ENCODE measurements at regions not wholly inside any gene's neighbourhood (a gene's known extent, or its start where the extent isn't known, plus 50 kb on each side); places are given as distances from the start of the nearest gene placed in this dataset.

DNA sequence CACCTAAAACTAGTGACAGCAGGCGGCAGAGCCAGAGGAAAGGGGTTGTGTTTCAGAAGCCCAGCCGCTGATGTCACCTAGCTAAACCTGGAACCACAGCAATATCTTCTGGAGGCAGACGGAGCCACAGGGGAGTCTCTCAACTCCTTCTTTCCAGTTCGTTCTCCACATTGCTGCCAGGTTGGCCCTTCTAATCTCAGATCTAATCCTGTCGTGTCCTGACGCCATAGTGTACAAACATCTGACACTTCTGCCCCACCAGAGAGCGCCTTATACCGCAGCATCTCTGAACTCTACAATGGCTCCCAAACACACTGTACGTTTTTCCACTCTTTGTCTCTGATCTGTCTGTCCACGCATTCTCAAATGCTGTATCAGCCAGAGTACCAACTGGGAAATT, 240.0 kb downstream of the SMARCA2 start:
- TF ChIP-seq CREB1 (CRISPR knock-in tag; IDR thresholded peaks at IDR 0.05; ENCODE audit: low read depth) (no peak), EZH2 (IDR thresholded peaks at IDR 0.05; ENCODE audit: low read depth, unreplicated experiment) (no peak), POLR2AphosphoS5 (IDR thresholded peaks at IDR 0.05; ENCODE audit: low read depth) (no peak), STAT1 (IDR thresholded peaks at IDR 0.05; ENCODE audit: unreplicated experiment) (no peak), ZNF114 (CRISPR knock-in tag; IDR thresholded peaks at IDR 0.05) (no peak), JUNB (IDR thresholded peaks at IDR 0.05; ENCODE audit: unreplicated experiment) (no peak), EZH2phosphoT487 (IDR thresholded peaks at IDR 0.05; ENCODE audit: unreplicated experiment) (no peak), ZNF331 (CRISPR knock-in tag; IDR thresholded peaks at IDR 0.05; ENCODE audit: low read depth) (no peak), NANOG (IDR thresholded peaks at IDR 0.05; ENCODE audit: borderline replicate concordance) (no peak)
- TF ChIP-seq, protein P1, sequence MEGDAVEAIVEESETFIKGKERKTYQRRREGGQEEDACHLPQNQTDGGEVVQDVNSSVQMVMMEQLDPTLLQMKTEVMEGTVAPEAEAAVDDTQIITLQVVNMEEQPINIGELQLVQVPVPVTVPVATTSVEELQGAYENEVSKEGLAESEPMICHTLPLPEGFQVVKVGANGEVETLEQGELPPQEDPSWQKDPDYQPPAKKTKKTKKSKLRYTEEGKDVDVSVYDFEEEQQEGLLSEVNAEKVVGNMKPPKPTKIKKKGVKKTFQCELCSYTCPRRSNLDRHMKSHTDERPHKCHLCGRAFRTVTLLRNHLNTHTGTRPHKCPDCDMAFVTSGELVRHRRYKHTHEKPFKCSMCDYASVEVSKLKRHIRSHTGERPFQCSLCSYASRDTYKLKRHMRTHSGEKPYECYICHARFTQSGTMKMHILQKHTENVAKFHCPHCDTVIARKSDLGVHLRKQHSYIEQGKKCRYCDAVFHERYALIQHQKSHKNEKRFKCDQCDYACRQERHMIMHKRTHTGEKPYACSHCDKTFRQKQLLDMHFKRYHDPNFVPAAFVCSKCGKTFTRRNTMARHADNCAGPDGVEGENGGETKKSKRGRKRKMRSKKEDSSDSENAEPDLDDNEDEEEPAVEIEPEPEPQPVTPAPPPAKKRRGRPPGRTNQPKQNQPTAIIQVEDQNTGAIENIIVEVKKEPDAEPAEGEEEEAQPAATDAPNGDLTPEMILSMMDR (conservative IDR thresholded peaks at IDR 0.05; ENCODE audit: low read depth in 2 of 2) = peak; percentile 15 to 53; a peak in 2 of 4 replicates
- TF ChIP-seq, protein P2, sequence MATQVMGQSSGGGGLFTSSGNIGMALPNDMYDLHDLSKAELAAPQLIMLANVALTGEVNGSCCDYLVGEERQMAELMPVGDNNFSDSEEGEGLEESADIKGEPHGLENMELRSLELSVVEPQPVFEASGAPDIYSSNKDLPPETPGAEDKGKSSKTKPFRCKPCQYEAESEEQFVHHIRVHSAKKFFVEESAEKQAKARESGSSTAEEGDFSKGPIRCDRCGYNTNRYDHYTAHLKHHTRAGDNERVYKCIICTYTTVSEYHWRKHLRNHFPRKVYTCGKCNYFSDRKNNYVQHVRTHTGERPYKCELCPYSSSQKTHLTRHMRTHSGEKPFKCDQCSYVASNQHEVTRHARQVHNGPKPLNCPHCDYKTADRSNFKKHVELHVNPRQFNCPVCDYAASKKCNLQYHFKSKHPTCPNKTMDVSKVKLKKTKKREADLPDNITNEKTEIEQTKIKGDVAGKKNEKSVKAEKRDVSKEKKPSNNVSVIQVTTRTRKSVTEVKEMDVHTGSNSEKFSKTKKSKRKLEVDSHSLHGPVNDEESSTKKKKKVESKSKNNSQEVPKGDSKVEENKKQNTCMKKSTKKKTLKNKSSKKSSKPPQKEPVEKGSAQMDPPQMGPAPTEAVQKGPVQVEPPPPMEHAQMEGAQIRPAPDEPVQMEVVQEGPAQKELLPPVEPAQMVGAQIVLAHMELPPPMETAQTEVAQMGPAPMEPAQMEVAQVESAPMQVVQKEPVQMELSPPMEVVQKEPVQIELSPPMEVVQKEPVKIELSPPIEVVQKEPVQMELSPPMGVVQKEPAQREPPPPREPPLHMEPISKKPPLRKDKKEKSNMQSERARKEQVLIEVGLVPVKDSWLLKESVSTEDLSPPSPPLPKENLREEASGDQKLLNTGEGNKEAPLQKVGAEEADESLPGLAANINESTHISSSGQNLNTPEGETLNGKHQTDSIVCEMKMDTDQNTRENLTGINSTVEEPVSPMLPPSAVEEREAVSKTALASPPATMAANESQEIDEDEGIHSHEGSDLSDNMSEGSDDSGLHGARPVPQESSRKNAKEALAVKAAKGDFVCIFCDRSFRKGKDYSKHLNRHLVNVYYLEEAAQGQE (IDR thresholded peaks at IDR 0.05; ENCODE audit: unreplicated experiment) = no peak
- TF ChIP-seq, protein P3, sequence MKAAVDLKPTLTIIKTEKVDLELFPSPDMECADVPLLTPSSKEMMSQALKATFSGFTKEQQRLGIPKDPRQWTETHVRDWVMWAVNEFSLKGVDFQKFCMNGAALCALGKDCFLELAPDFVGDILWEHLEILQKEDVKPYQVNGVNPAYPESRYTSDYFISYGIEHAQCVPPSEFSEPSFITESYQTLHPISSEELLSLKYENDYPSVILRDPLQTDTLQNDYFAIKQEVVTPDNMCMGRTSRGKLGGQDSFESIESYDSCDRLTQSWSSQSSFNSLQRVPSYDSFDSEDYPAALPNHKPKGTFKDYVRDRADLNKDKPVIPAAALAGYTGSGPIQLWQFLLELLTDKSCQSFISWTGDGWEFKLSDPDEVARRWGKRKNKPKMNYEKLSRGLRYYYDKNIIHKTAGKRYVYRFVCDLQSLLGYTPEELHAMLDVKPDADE (IDR thresholded peaks at IDR 0.05) = no peak
- TF ChIP-seq, protein P4, sequence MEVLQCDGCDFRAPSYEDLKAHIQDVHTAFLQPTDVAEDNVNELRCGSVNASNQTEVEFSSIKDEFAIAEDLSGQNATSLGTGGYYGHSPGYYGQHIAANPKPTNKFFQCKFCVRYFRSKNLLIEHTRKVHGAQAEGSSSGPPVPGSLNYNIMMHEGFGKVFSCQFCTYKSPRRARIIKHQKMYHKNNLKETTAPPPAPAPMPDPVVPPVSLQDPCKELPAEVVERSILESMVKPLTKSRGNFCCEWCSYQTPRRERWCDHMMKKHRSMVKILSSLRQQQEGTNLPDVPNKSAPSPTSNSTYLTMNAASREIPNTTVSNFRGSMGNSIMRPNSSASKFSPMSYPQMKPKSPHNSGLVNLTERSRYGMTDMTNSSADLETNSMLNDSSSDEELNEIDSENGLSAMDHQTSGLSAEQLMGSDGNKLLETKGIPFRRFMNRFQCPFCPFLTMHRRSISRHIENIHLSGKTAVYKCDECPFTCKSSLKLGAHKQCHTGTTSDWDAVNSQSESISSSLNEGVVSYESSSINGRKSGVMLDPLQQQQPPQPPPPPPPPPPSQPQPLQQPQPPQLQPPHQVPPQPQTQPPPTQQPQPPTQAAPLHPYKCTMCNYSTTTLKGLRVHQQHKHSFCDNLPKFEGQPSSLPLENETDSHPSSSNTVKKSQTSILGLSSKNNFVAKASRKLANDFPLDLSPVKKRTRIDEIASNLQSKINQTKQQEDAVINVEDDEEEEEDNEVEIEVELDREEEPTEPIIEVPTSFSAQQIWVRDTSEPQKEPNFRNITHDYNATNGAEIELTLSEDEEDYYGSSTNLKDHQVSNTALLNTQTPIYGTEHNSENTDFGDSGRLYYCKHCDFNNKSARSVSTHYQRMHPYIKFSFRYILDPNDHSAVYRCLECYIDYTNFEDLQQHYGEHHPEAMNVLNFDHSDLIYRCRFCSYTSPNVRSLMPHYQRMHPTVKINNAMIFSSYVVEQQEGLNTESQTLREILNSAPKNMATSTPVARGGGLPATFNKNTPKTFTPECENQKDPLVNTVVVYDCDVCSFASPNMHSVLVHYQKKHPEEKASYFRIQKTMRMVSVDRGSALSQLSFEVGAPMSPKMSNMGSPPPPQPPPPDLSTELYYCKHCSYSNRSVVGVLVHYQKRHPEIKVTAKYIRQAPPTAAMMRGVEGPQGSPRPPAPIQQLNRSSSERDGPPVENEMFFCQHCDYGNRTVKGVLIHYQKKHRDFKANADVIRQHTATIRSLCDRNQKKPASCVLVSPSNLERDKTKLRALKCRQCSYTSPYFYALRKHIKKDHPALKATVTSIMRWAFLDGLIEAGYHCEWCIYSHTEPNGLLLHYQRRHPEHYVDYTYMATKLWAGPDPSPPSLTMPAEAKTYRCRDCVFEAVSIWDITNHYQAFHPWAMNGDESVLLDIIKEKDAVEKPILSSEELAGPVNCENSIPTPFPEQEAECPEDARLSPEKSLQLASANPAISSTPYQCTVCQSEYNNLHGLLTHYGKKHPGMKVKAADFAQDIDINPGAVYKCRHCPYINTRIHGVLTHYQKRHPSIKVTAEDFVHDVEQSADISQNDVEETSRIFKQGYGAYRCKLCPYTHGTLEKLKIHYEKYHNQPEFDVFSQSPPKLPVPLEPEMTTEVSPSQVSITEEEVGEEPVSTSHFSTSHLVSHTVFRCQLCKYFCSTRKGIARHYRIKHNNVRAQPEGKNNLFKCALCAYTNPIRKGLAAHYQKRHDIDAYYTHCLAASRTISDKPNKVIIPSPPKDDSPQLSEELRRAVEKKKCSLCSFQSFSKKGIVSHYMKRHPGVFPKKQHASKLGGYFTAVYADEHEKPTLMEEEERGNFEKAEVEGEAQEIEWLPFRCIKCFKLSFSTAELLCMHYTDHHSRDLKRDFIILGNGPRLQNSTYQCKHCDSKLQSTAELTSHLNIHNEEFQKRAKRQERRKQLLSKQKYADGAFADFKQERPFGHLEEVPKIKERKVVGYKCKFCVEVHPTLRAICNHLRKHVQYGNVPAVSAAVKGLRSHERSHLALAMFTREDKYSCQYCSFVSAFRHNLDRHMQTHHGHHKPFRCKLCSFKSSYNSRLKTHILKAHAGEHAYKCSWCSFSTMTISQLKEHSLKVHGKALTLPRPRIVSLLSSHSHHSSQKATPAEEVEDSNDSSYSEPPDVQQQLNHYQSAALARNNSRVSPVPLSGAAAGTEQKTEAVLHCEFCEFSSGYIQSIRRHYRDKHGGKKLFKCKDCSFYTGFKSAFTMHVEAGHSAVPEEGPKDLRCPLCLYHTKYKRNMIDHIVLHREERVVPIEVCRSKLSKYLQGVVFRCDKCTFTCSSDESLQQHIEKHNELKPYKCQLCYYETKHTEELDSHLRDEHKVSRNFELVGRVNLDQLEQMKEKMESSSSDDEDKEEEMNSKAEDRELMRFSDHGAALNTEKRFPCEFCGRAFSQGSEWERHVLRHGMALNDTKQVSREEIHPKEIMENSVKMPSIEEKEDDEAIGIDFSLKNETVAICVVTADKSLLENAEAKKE (CRISPR knock-in tag; IDR thresholded peaks at IDR 0.05) = no peak
